GM12874 (cell line): ENCODE measurements at regions not wholly inside any gene's neighbourhood (a gene's known extent, or its start where the extent isn't known, plus 50 kb on each side); places are given as distances from the start of the nearest gene placed in this dataset.

Source experiments
- CTCF ChIP-seq: IDR thresholded peaks from 2 replicates; pipeline ENCODE4 v1.5.1; 2011; ENCODE audit warnings: low read depth, mild to moderate bottlenecking, control low read depth, low read length, moderate library complexity; ENCODE audit not compliant: insufficient read depth

DNA sequence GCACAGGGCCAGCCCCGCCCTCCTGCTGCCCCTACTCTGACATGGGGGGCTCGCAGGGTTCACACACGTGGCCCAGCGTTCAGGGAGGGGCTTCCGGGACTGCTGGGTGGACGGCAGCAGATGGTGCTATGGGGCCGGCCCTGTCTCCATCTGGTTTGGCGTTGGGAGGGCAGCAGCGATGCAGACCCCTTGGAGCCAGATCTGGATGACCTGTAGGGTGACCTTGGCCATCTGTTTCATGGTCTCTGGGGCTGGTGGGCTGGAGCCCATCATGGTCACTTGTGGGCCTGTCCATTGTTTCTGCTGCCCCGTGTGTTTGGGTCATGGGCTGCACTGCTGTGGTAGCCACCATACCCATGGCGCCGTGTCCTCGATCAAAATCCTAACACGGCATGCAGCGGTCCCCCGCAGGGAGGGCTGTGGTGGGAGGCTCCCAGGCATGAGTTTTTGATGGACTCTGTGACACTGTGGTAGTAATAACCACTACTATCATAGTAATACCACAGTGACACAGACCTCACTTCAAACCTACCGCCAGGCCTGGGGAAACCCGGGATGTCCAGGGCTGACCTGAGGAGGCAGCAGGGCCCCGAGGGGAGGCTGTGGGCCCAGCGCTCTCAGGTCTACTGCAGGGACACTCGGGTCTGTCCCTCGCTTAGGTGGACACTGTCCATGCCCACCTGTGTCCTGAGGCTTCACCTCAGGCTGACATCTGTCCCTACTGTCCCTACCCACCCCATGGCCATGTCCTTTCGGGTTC, 359.4 kb downstream of the TMEM121 start:
- no peak for TF ChIP-seq CTCF

DNA sequence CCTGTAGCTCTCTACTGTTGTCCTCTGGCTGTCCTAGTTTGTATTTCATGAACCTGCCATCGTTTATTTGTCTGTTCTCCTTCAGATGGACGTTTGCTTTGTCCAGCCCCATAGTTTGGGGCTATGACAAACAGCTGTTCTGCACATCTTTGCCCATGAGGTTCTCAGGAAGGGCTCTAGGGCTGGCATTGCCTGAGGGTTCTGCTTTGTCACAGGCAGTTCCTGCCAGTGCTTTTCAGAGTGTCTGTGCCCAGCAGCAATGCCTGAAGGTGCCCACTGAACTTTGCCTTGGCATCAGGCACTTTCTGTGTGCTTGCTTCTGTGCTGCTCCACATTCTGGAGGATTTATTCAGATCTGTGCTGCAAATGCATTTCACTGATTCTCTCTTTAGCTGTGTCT, 361.3 kb downstream of the TMEM121 start:
- no peak for TF ChIP-seq CTCF

DNA sequence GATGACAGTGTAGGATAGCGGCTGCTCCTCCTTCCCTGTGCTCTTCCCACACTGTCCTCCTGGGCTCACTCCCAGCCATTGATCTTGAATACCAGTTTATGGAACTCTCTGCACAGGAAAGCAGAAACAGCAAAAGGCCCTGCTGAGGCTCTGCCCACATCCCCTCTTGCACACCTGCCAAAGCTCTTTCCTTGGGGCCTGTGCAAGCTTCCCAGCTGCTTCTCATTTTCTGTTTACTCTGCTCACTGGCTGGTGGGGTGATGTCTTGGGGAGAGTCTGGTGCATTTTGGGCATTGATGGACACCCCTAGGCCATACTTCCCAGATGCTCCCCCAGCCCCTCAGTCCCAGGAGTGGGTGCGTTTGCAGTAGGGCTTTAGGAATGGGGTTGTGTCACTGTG, 361.8 kb downstream of the TMEM121 start:
- no peak for TF ChIP-seq CTCF

GRCh38 chr14:105888784-105889665, 362.6 kb downstream of the TMEM121 start:
- TF ChIP-seq CTCF: no peak

DNA sequence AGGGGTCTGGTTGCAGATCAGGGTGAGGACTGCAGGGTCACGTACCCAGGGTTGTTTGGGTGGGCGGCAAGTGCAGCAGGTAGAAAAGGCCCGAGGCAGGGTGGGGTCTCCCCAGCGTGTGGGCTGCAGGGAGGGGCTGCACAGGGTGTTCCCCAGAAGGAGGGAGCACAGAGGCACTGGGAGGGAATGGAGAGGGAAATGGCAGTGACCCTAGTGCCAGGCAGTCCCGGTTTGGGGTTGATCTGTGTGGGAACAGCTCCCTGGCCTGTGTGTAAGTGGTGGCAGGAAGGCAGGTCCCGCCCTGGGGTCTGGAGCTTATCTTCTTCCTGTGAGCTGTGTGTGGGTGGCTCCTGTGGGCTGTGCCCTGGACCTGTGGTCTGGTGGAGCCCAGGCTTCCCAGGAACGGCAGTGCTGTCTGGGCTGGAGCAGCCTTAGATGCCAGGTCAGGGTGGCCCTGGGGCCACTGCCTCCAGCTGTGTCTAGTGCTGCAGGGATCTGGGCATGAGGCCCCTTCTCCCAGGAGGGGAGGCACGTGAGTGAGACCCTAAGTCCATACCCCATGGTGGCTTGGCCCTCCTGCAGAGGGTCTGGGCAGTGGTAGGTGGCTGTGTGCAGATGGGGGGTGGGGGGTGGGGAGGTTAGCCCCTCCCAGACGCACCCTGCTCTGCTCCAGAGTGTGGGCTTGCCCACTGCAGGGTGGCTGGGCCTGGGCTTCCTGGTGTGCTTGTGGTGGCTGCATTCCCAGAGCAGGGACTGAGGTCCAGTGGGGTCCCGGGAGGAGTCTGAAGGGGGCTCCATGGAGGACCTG, 363.5 kb downstream of the TMEM121 start:
- no peak for TF ChIP-seq CTCF

DNA sequence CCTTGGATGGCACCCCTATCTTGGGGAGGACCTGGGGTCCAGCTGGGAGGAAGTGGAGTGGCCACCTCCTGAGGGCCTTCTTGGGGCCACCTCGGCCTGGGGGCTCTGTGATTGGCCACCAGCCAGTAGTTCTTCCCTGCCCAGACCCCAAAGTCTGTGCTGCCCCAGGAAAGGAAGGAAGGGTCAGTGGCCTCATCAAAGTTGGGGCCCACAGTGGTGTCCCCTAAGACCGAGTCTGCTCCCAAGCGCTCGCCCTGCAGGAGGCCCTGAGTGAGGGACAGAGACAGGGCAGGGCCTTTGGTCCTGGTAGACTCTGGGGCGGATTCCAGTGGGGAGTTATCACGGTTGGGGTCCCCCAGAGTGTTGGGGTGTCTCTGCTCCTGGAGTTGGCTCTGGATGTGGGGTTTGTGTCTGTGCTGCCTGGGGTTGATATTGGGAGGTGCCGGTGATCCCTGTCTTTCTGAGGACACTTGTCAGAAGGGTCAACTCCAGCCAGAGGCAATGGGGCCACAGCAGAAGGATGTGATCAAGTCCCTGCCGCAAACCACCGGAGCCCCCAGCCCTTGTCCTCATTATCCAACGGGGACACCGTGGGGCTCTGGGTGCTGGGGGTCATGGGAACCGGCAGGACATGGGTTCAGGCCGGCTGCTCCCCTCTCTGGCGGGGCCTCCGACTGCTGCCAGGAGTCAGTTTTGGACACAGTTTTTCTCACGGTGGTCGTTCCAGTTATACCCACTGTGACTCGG, 364.3 kb downstream of the TMEM121 start:
- TF ChIP-seq CTCF: no peak

- no peak for TF ChIP-seq CTCF
These were observed 364.8 kb downstream of the TMEM121 start for GRCh38 chr14:105891221-105891602.
